Small intestine (tissue), 7 donors: ENCODE measurements at regions not wholly inside any gene's neighbourhood (a gene's known extent, or its start where the extent isn't known, plus 50 kb on each side); places are given as distances from the start of the nearest gene placed in this dataset.

Source experiments
- DNase-seq, 2 donors: peaks; one replicate each; pipeline versions ENCODE4 v3.0.0 to v3.0.0-alpha.2; 2013
- FAIRE-seq: peaks from 2 replicates; lab custom pipeline; 2012; peaks lifted over from hg19 to GRCh38; lab: Jason Lieb, UNC
- H3K27ac ChIP-seq, 3 donors: one replicate each; pipeline ENCODE4 v1.5.1; 2013; ENCODE audit warnings: low read length in 2 of 3, mild to moderate bottlenecking in 2 of 3, control low read depth in 1 of 3, inconsistent platforms in 1 of 3, low read depth in 1 of 3, moderate library complexity in 1 of 3
- H3K27me3 ChIP-seq, 3 donors: one replicate each; pipeline ENCODE4 v1.6.1; 2013; ENCODE audit warnings: low read length in 3 of 3, inconsistent platforms in 1 of 3; ENCODE audit not compliant: control insufficient read depth in 3 of 3, insufficient read depth in 3 of 3
- H3K36me3 ChIP-seq, 3 donors: one replicate each; pipeline ENCODE4 v1.6.1; 2013; ENCODE audit warnings: low read length in 3 of 3, inconsistent platforms in 1 of 3, low read depth in 1 of 3, mild to moderate bottlenecking in 1 of 3, moderate library complexity in 1 of 3; ENCODE audit not compliant: control insufficient read depth in 3 of 3, insufficient read depth in 2 of 3
- H3K4me1 ChIP-seq, 3 donors: one replicate each; pipeline ENCODE4 v1.6.1; 2013; ENCODE audit warnings: low read length in 2 of 3, inconsistent platforms in 1 of 3, low read depth in 1 of 3, mild to moderate bottlenecking in 1 of 3, moderate library complexity in 1 of 3; ENCODE audit not compliant: control insufficient read depth in 3 of 3, insufficient read depth in 2 of 3
- H3K4me3 ChIP-seq, 3 donors: one replicate each; pipeline ENCODE4 v1.5.1; 2013; ENCODE audit warnings: low read length in 3 of 3, control low read depth in 1 of 3, inconsistent platforms in 1 of 3, low read depth in 1 of 3, mild to moderate bottlenecking in 1 of 3, moderate library complexity in 1 of 3
- H3K9me3 ChIP-seq, 2 donors: one replicate each; pipeline ENCODE4 v1.6.1; 2013; ENCODE audit warnings: low read depth in 1 of 2, low read length in 1 of 2; ENCODE audit not compliant: control insufficient read depth in 2 of 2, insufficient read depth in 1 of 2
- WGBS, 3 donors: extraction: QIAGEN DNeasy Blood & Tissue Kit; methylation state at CpG; one replicate each; pipeline ENCODE4 v1.1.7; 2013; 5-methylcytosine and 5-hydroxymethylcytosine counted together
- donor health status: healthy with polysubstance abuse.
- donor health status: control.
- donor health status: control.
- donor health status: Bipolar disorder and iron deficiency.
- donor health status: healthy.

GRCh38 chr4:24395937-24396336, 188.4 kb downstream of the DHX15 start:
- WGBS, 3 donors = 87 to 92% (median 90%) methylated on average over 7 of the region's 7 CpGs
- Histone ChIP-seq H3K27ac (no peak overlapping the region), H3K4me3 (no peak overlapping the region), H3K36me3 (no peaks in the 10 kb centered on the region), H3K4me1 (no peaks in the 10 kb centered on the region), H3K9me3 (no peaks in the 10 kb centered on the region), H3K27me3 (no peaks in the 10 kb centered on the region)
- DNase-seq (no peak), FAIRE-seq (no peak)

GRCh38 chr4:24394041-24394440, 190.3 kb downstream of the DHX15 start:
- FAIRE-seq = no peak
- WGBS, 3 donors = 72 to 77% (median 75%) methylated on average over 4 of the region's 4 CpGs
- Histone ChIP-seq H3K36me3 (no peaks in the 10 kb centered on the region), H3K9me3 (no peaks in the 10 kb centered on the region), H3K4me3 (no peak overlapping the region), H3K27me3 (no peaks in the 10 kb centered on the region), H3K4me1 (no peaks in the 10 kb centered on the region), H3K27ac (no peak overlapping the region)
- no peak for DNase-seq

- FAIRE-seq = no peak
- WGBS, 3 donors = 27 to 64% (median 52%) methylated on average over 5 of the region's 5 CpGs
- Histone ChIP-seq H3K36me3 (no peaks in the 10 kb centered on the region), H3K4me1 (no peaks in the 10 kb centered on the region), H3K27ac (no peak overlapping the region), H3K27me3 (no peaks in the 10 kb centered on the region), H3K9me3 (no peaks in the 10 kb centered on the region), H3K4me3 (no peak overlapping the region)
- DNase-seq = no peak
These were observed 191.7 kb downstream of the DHX15 start for GRCh38 chr4:24392613-24393012.

- H3K4me3 ChIP-seq = no peak overlapping the region
- H3K27ac ChIP-seq = no peak overlapping the region
- no peaks in the 10 kb centered on the region for H3K36me3 ChIP-seq
- WGBS, 3 donors = 8 to 25% (median 15%) methylated on average over 2 of the region's 2 CpGs
- FAIRE-seq (no peak), DNase-seq (no peak)
- H3K4me1 ChIP-seq = no peaks in the 10 kb centered on the region
- H3K27me3 ChIP-seq = no peaks in the 10 kb centered on the region
- no peaks in the 10 kb centered on the region for H3K9me3 ChIP-seq
These were observed 202.0 kb downstream of the DHX15 start for GRCh38 chr4:24382381-24382780.

- FAIRE-seq (no peak), DNase-seq (no peak)
- no peak overlapping the region for H3K4me3 ChIP-seq
- no peaks in the 10 kb centered on the region for H3K4me1 ChIP-seq
- H3K27ac ChIP-seq = no peak overlapping the region
- 31 to 65% (median 44%) methylated on average over 2 of the region's 2 CpGs for WGBS, 3 donors
- no peaks in the 10 kb centered on the region for H3K27me3 ChIP-seq
- H3K9me3 ChIP-seq = no peaks in the 10 kb centered on the region
- no peaks in the 10 kb centered on the region for H3K36me3 ChIP-seq
These were observed 203.2 kb downstream of the DHX15 start for GRCh38 chr4:24380957-24381665.

- Histone ChIP-seq H3K36me3 (no peaks in the 10 kb centered on the region), H3K27ac (no peak overlapping the region), H3K4me1 (no peaks in the 10 kb centered on the region), H3K4me3 (no peak overlapping the region), H3K27me3 (no peaks in the 10 kb centered on the region), H3K9me3 (no peaks in the 10 kb centered on the region)
- DNase-seq (no peak), FAIRE-seq (no peak)
- 19 to 30% (median 22%) methylated on average over 2 of the region's 2 CpGs for WGBS, 3 donors
These were observed 210.7 kb downstream of the DHX15 start for GRCh38 chr4:24373704-24374103.

GRCh38 chr4:24372881-24373280, 211.5 kb downstream of the DHX15 start:
- FAIRE-seq = no peak
- Histone ChIP-seq H3K36me3 (no peaks in the 10 kb centered on the region), H3K4me3 (no peak overlapping the region), H3K4me1 (no peaks in the 10 kb centered on the region), H3K27me3 (no peaks in the 10 kb centered on the region), H3K27ac (no peak overlapping the region), H3K9me3 (no peaks in the 10 kb centered on the region)
- DNase-seq = no peak
- WGBS, 3 donors = 80 to 89% (median 81%) methylated on average over 9 of the region's 9 CpGs

- DNase-seq (no peak), FAIRE-seq (no peak)
- Histone ChIP-seq H3K4me1 (no peaks in the 10 kb centered on the region), H3K27ac (no peak overlapping the region), H3K27me3 (no peaks in the 10 kb centered on the region), H3K9me3 (no peaks in the 10 kb centered on the region), H3K4me3 (no peak overlapping the region), H3K36me3 (no peaks in the 10 kb centered on the region)
- 40 to 67% (median 64%) methylated on average over 4 of the region's 4 CpGs for WGBS, 3 donors
These were observed 212.0 kb downstream of the DHX15 start for GRCh38 chr4:24372341-24372740.

GRCh38 chr4:24370421-24370820, 213.9 kb downstream of the DHX15 start:
- FAIRE-seq = no peak
- Histone ChIP-seq H3K27ac (no peak overlapping the region), H3K9me3 (no peaks in the 10 kb centered on the region), H3K4me3 (no peak overlapping the region), H3K27me3 (no peaks in the 10 kb centered on the region), H3K4me1 (no peaks in the 10 kb centered on the region), H3K36me3 (no peaks in the 10 kb centered on the region)
- WGBS, 3 donors = 63 to 79% (median 79%) methylated on average over 1 of the region's 1 CpG
- no peak for DNase-seq
